Panc1 (cell line): ENCODE measurements at regions not wholly inside any gene's neighbourhood (a gene's known extent, or its start where the extent isn't known, plus 50 kb on each side); places are given as distances from the start of the nearest gene placed in this dataset.

Source experiments
- ATAC-seq: fragments of 200-7000 bp; cut with Tn5 transposase; 2 replicates; pipeline ENCODE4 v1.9.1; 2020; ENCODE audit warnings: mild to moderate bottlenecking, moderate library complexity
- BruUV-seq: library from RNA; stranded (reverse); fragments of 400-500 nt; replicated peaks from 2 replicates; lab custom pipeline; 2021; lab: Mats Ljungman, UMichigan
- CTCF ChIA-PET: fragments of 300-600 bp; sonication (Branson Sonifier 250); formaldehyde crosslinking; loops from one replicate; lab custom pipeline; 2022; ENCODE audit warnings: antibody characterized with exemption; lab: Charles Lee
- POLR2A ChIA-PET: fragments of 300-600 bp; sonication (Branson Sonifier 250); formaldehyde crosslinking; loops from one replicate; lab custom pipeline; 2022; ENCODE audit warnings: antibody characterized with exemption; lab: Charles Lee
- DNase-seq: peaks from one replicate; pipeline ENCODE4 v3.0.0-alpha.2; 2010; ENCODE audit warnings: low read depth, low spot score
- H3K27ac ChIP-seq: 2 replicates; pipeline ENCODE4 v1.5.1; 2011; ENCODE audit warnings: mild to moderate bottlenecking, low read length, inconsistent platforms
- H3K27me3 ChIP-seq: fragments of 200-500 bp; sonication (Bioruptor generic); 2 replicates; pipeline ENCODE4 v1.6.0; 2014; ENCODE audit warnings: low read length, inconsistent platforms; ENCODE audit not compliant: control insufficient read depth, insufficient read depth
- H3K36me3 ChIP-seq: fragments of 200-500 bp; sonication (Bioruptor generic); 2 replicates; pipeline ENCODE4 v1.5.1; 2014; ENCODE audit warnings: inconsistent platforms, mild to moderate bottlenecking, low read length, moderate library complexity; ENCODE audit not compliant: control insufficient read depth, insufficient read depth
- H3K4me1 ChIP-seq: 2 replicates; pipeline ENCODE4 v1.5.1; 2011; ENCODE audit warnings: inconsistent platforms, mild to moderate bottlenecking, low read length, moderate library complexity; ENCODE audit not compliant: control insufficient read depth, insufficient read depth
- H3K4me3 ChIP-seq, 2 experiments: 2 replicates each; pipeline ENCODE4 v1.5.1; 2011 to 2012; ENCODE audit warnings: low read depth in 2 of 2, low read length in 2 of 2, mild to moderate bottlenecking in 2 of 2, inconsistent platforms in 1 of 2, moderate library complexity in 1 of 2
- H3K9me3 ChIP-seq: fragments of 200-500 bp; sonication (Bioruptor generic); 2 replicates; pipeline ENCODE4 v1.5.1; 2014; ENCODE audit warnings: low read depth, mild to moderate bottlenecking, inconsistent platforms, low read length, moderate library complexity; ENCODE audit not compliant: control insufficient read depth, insufficient read depth
- POLR2AphosphoS5 ChIP-seq: IDR thresholded peaks from 2 replicates; pipeline ENCODE4 v1.6.1; 2012; ENCODE audit warnings: mild to moderate bottlenecking, low read depth, low read length, moderate library complexity
- SIN3A ChIP-seq: IDR thresholded peaks from 2 replicates; pipeline ENCODE4 v1.6.1; 2012; ENCODE audit warnings: low read depth, mild to moderate bottlenecking, low read length, moderate library complexity, borderline replicate concordance; ENCODE audit not compliant: insufficient read depth
- TCF7L2 ChIP-seq: IDR thresholded peaks from 2 replicates; pipeline ENCODE4 v1.6.1; 2011; ENCODE audit warnings: mild to moderate bottlenecking, low read depth, low read length, inconsistent platforms
- in situ Hi-C: cut with HindIII; loops from 2 replicates; pipeline ENCODE4 v1.10.0; 2016; ENCODE audit warnings: low sequenced_read_pairs, low pct_unique_long_range_greater_than_20kb
- intact Hi-C: fragments of 100-400 bp; cut with micrococcal nuclease; formaldehyde crosslinking; loops from one replicate; pipeline ENCODE4 v1.10.0; 2022; ENCODE audit not compliant: unreplicated experiment
- TF ChIP-seq, protein P1 (sequence below): fragments of 450-650 bp; IDR thresholded peaks from 2 replicates; pipeline ENCODE4 v1.5.1; 2017; ENCODE audit warnings: mild to moderate bottlenecking
- TF ChIP-seq, protein P2 (sequence below), 2 experiments: IDR thresholded peaks; 2 replicates each; pipeline ENCODE4 v1.6.1; 2011 to 2012; ENCODE audit warnings: low read depth in 2 of 2, control low read depth in 1 of 2, low read length in 1 of 2, mild to moderate bottlenecking in 1 of 2, moderate library complexity in 1 of 2; ENCODE audit not compliant: insufficient read depth in 1 of 2

DNA sequence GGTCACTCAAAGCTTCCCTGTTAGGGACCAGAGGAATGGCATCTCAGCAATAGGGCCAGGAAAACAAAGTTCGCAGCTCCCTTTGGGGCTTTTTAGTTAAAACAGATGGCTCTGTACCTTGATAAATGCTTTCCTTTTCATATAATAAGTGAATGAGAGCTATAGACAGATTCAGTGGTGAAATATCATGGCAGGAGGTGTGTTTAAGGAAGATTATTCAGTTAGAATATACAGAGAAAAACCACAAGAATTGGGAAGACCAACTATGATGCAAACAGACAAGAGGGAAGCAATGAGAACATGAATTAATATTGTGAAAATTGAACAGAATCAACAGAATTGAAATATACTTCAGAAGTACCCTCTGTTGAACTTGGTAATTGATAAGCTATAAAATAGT is 379.4 kb downstream of the PLPP3 start:
- DNase-seq, result no peak
- BruUV-seq, result no TSS peak
- no peak for ATAC-seq
- Histone ChIP-seq H3K9me3 (no peaks in the 10 kb centered on the region), H3K27ac (no peak overlapping the region), H3K27me3 (no peaks in the 10 kb centered on the region), H3K4me3 (no peak overlapping the region), H3K36me3 (no peaks in the 10 kb centered on the region), H3K4me1 (no peaks in the 10 kb centered on the region)
- ChIA-PET CTCF (no interaction called here), POLR2A (no interaction called here)
- TF ChIP-seq SIN3A (no peak), TCF7L2 (no peak), POLR2AphosphoS5 (no peak)
- TF ChIP-seq, protein P1, sequence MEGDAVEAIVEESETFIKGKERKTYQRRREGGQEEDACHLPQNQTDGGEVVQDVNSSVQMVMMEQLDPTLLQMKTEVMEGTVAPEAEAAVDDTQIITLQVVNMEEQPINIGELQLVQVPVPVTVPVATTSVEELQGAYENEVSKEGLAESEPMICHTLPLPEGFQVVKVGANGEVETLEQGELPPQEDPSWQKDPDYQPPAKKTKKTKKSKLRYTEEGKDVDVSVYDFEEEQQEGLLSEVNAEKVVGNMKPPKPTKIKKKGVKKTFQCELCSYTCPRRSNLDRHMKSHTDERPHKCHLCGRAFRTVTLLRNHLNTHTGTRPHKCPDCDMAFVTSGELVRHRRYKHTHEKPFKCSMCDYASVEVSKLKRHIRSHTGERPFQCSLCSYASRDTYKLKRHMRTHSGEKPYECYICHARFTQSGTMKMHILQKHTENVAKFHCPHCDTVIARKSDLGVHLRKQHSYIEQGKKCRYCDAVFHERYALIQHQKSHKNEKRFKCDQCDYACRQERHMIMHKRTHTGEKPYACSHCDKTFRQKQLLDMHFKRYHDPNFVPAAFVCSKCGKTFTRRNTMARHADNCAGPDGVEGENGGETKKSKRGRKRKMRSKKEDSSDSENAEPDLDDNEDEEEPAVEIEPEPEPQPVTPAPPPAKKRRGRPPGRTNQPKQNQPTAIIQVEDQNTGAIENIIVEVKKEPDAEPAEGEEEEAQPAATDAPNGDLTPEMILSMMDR, result no peak
- TF ChIP-seq, protein P2, sequence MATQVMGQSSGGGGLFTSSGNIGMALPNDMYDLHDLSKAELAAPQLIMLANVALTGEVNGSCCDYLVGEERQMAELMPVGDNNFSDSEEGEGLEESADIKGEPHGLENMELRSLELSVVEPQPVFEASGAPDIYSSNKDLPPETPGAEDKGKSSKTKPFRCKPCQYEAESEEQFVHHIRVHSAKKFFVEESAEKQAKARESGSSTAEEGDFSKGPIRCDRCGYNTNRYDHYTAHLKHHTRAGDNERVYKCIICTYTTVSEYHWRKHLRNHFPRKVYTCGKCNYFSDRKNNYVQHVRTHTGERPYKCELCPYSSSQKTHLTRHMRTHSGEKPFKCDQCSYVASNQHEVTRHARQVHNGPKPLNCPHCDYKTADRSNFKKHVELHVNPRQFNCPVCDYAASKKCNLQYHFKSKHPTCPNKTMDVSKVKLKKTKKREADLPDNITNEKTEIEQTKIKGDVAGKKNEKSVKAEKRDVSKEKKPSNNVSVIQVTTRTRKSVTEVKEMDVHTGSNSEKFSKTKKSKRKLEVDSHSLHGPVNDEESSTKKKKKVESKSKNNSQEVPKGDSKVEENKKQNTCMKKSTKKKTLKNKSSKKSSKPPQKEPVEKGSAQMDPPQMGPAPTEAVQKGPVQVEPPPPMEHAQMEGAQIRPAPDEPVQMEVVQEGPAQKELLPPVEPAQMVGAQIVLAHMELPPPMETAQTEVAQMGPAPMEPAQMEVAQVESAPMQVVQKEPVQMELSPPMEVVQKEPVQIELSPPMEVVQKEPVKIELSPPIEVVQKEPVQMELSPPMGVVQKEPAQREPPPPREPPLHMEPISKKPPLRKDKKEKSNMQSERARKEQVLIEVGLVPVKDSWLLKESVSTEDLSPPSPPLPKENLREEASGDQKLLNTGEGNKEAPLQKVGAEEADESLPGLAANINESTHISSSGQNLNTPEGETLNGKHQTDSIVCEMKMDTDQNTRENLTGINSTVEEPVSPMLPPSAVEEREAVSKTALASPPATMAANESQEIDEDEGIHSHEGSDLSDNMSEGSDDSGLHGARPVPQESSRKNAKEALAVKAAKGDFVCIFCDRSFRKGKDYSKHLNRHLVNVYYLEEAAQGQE (IDR thresholded peaks at IDR 0.05; ENCODE audit: insufficient read depth in 1 of 2, low read depth in 2 of 2, low read length in 1 of 2), result no peak
- in situ Hi-C loops (no loop called here), intact Hi-C loops (no loop called here)

DNA sequence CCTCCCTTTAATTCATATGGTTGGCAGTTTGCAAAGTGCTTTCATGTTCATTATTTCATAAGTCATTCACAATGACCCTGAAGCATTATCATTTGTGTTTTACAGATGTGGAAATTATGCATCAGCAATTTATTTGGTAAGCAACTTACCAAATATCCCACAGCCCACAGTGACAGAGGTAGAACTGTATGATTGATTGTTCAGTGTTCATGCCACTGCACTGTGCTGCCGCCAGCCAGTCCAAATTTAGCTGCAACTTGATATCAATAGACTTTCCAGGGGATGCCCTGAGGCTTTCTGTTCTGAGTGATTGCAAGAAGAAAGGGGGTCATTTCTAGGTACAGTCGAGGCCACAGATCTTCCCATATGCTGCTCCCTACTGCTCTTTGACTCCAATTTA is 380.3 kb downstream of the PLPP3 start:
- TF ChIP-seq, protein P1, result no peak
- TF ChIP-seq SIN3A (no peak), POLR2AphosphoS5 (no peak), TCF7L2 (no peak)
- TF ChIP-seq, protein P2 (IDR thresholded peaks at IDR 0.05; ENCODE audit: insufficient read depth in 1 of 2, low read depth in 2 of 2, low read length in 1 of 2), result no peak
- Histone ChIP-seq H3K27ac (no peak overlapping the region), H3K27me3 (no peaks in the 10 kb centered on the region), H3K4me1 (no peaks in the 10 kb centered on the region), H3K4me3 (no peak overlapping the region), H3K36me3 (no peaks in the 10 kb centered on the region), H3K9me3 (no peaks in the 10 kb centered on the region)
- no peak for ATAC-seq
- POLR2A ChIA-PET, result no interaction called here
- in situ Hi-C loops, result no loop called here
- DNase-seq, result no peak
- intact Hi-C loops, result no loop called here
- BruUV-seq, result no TSS peak
- CTCF ChIA-PET, result no interaction called here
